ENCODE measurements at regions not wholly inside any gene's neighbourhood (a gene's known extent, or its start where the extent isn't known, plus 50 kb on each side); places are given as distances from the start of the nearest gene placed in this dataset.

DNA sequence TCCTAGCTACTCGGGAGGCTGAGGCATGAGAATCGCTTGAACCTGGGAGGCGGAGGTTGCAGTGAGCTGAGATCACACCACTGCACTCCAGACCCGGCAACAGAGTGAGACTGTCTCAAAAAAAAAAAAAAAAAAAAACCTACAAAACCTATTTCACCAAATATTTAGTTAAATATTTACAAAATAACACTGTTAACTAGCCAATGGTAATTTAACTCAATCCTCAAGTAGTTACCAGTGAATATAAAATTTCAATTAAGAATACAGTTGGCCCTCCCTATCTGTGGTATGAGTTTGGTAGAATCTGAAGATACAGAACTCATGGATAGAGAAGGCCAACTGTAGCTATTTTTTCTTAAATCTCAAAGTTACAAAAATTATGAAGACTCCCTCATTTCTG is 247.4 kb downstream of the SOX9 start:
- no peak overlapping the region for H3K27ac ChIP-seq (ENCODE audit: low read depth, low read length, poor library complexity, severe bottlenecking)
- H3K4me1 ChIP-seq (ENCODE audit: insufficient read depth, low read length, poor library complexity, severe bottlenecking), result peaks cover 8% of the 10 kb centered on the region
- TF ChIP-seq, protein P1, sequence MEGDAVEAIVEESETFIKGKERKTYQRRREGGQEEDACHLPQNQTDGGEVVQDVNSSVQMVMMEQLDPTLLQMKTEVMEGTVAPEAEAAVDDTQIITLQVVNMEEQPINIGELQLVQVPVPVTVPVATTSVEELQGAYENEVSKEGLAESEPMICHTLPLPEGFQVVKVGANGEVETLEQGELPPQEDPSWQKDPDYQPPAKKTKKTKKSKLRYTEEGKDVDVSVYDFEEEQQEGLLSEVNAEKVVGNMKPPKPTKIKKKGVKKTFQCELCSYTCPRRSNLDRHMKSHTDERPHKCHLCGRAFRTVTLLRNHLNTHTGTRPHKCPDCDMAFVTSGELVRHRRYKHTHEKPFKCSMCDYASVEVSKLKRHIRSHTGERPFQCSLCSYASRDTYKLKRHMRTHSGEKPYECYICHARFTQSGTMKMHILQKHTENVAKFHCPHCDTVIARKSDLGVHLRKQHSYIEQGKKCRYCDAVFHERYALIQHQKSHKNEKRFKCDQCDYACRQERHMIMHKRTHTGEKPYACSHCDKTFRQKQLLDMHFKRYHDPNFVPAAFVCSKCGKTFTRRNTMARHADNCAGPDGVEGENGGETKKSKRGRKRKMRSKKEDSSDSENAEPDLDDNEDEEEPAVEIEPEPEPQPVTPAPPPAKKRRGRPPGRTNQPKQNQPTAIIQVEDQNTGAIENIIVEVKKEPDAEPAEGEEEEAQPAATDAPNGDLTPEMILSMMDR (conservative IDR thresholded peaks at IDR 0.05; ENCODE audit: low read depth, low read length), result no peak
- no peak for TF ChIP-seq EZH2 (IDR thresholded peaks at IDR 0.05; ENCODE audit: borderline replicate concordance, low read depth, low read length, poor library complexity, severe bottlenecking)
- no peaks in the 10 kb centered on the region for H3K9me3 ChIP-seq (ENCODE audit: low read depth, low read length, poor library complexity, severe bottlenecking)
- no peak overlapping the region for H3K4me3 ChIP-seq (ENCODE audit: low read depth, low read length, poor library complexity, severe bottlenecking)
- H3K27me3 ChIP-seq (replicated peaks; ENCODE audit: insufficient read depth, low read depth, low read length, poor library complexity), result no peaks in the 10 kb centered on the region
- intact Hi-C loops (cut with micrococcal nuclease; ENCODE audit: unreplicated experiment), result no loop called here
- POLR2A ChIA-PET (ENCODE audit: low non-redundant PET), result no interaction called here
- CTCF ChIA-PET, result no interaction called here
- H3K36me3 ChIP-seq (ENCODE audit: insufficient read depth, low read length, poor library complexity, severe bottlenecking), result no peaks in the 10 kb centered on the region
- BruUV-seq (replicated peaks), result no TSS peak
- DNase-seq (ENCODE audit: low spot score), result no peak

DNA sequence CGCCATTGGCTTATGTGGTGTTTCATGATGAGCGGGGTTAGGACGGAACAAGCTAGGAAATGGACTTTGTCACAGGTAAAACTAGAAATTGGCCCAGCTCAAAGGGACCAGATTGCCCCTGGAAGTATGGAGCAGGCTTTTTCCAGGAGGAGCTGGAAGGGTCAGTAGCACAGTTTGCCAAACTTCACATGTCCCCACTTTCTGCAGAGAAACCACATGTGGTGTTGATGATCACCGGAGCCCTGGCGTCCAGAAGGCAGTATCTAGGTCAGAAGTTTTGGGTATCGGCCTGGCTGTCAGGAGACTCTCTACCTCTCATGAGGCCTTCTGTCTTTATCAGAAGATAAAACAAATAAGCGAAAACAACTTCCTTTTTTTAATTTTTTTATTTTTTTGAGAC is 248.5 kb downstream of the SOX9 start:
- BruUV-seq (replicated peaks), result no TSS peak
- Histone ChIP-seq H3K27me3 (replicated peaks; ENCODE audit: insufficient read depth, low read depth, low read length, poor library complexity) (no peaks in the 10 kb centered on the region), H3K4me1 (ENCODE audit: insufficient read depth, low read length, poor library complexity, severe bottlenecking) (peaks cover 19% of the 10 kb centered on the region), H3K4me3 (ENCODE audit: low read depth, low read length, poor library complexity, severe bottlenecking) (no peak overlapping the region), H3K27ac (ENCODE audit: low read depth, low read length, poor library complexity, severe bottlenecking) (no peak overlapping the region), H3K36me3 (ENCODE audit: insufficient read depth, low read length, poor library complexity, severe bottlenecking) (no peaks in the 10 kb centered on the region), H3K9me3 (ENCODE audit: low read depth, low read length, poor library complexity, severe bottlenecking) (no peaks in the 10 kb centered on the region)
- intact Hi-C loops (cut with micrococcal nuclease; ENCODE audit: unreplicated experiment), result no loop called here
- no peak for TF ChIP-seq EZH2 (IDR thresholded peaks at IDR 0.05; ENCODE audit: borderline replicate concordance, low read depth, low read length, poor library complexity, severe bottlenecking)
- TF ChIP-seq, protein P1 (conservative IDR thresholded peaks at IDR 0.05; ENCODE audit: low read depth, low read length), result no peak
- ChIA-PET CTCF (no interaction called here), POLR2A (ENCODE audit: low non-redundant PET) (no interaction called here)
- no peak for DNase-seq (ENCODE audit: low spot score)

- no peak for DNase-seq (ENCODE audit: low spot score)
- ChIA-PET CTCF (no interaction called here), POLR2A (ENCODE audit: low non-redundant PET) (no interaction called here)
- no peaks in the 10 kb centered on the region for H3K27me3 ChIP-seq (replicated peaks; ENCODE audit: insufficient read depth, low read depth, low read length, poor library complexity)
- no TSS peak for BruUV-seq (replicated peaks)
- intact Hi-C loops (cut with micrococcal nuclease; ENCODE audit: unreplicated experiment), result no loop called here
- no peak for TF ChIP-seq EZH2 (IDR thresholded peaks at IDR 0.05; ENCODE audit: borderline replicate concordance, low read depth, low read length, poor library complexity, severe bottlenecking)
- TF ChIP-seq, protein P1 (conservative IDR thresholded peaks at IDR 0.05; ENCODE audit: low read depth, low read length), result no peak
- H3K9me3 ChIP-seq (ENCODE audit: low read depth, low read length, poor library complexity, severe bottlenecking), result no peaks in the 10 kb centered on the region
- no peaks in the 10 kb centered on the region for H3K36me3 ChIP-seq (ENCODE audit: insufficient read depth, low read length, poor library complexity, severe bottlenecking)
- no peak overlapping the region for H3K4me3 ChIP-seq (ENCODE audit: low read depth, low read length, poor library complexity, severe bottlenecking)
- H3K4me1 ChIP-seq (ENCODE audit: insufficient read depth, low read length, poor library complexity, severe bottlenecking), result peaks cover 33% of the 10 kb centered on the region
- no peak overlapping the region for H3K27ac ChIP-seq (ENCODE audit: low read depth, low read length, poor library complexity, severe bottlenecking)
Observed at GRCh38 chr17:72370819-72371218, 250.0 kb downstream of the SOX9 start.

Data from A673 (cell line).